ENCODE measurements at regions not wholly inside any gene's neighbourhood (a gene's known extent, or its start where the extent isn't known, plus 50 kb on each side); places are given as distances from the start of the nearest gene placed in this dataset.

- H3K27me3 Mint-ChIP-seq (ENCODE audit: insufficient read depth) = peaks cover 47% of the 10 kb centered on the region
- H3K27ac Mint-ChIP-seq = no peak overlapping the region
- H3K4me3 Mint-ChIP-seq = no peak overlapping the region
- no peak for DNase-seq
- H3K4me1 Mint-ChIP-seq (ENCODE audit: low read depth) = peaks cover 16% of the 10 kb centered on the region
- no peaks in the 10 kb centered on the region for H3K36me3 Mint-ChIP-seq (ENCODE audit: low read depth)
- TF ChIP-seq CTCF (IDR thresholded peaks at IDR 0.05) = no peak
- H3K9me3 Mint-ChIP-seq = no peaks in the 10 kb centered on the region
Observed at GRCh38 chr1:31503570-31503969, 72.7 kb upstream of the TINAGL1 start.

GRCh38 chr1:31504001-31504400 is 72.3 kb upstream of the TINAGL1 start:
- DNase-seq = no peak
- H3K36me3 Mint-ChIP-seq (ENCODE audit: low read depth) = no peaks in the 10 kb centered on the region
- no peak overlapping the region for H3K27ac Mint-ChIP-seq
- H3K9me3 Mint-ChIP-seq = no peaks in the 10 kb centered on the region
- H3K4me1 Mint-ChIP-seq (ENCODE audit: low read depth) = peaks cover 16% of the 10 kb centered on the region
- H3K4me3 Mint-ChIP-seq = no peak overlapping the region
- TF ChIP-seq CTCF (IDR thresholded peaks at IDR 0.05) = no peak
- H3K27me3 Mint-ChIP-seq (ENCODE audit: insufficient read depth) = peaks cover 42% of the 10 kb centered on the region

DNA sequence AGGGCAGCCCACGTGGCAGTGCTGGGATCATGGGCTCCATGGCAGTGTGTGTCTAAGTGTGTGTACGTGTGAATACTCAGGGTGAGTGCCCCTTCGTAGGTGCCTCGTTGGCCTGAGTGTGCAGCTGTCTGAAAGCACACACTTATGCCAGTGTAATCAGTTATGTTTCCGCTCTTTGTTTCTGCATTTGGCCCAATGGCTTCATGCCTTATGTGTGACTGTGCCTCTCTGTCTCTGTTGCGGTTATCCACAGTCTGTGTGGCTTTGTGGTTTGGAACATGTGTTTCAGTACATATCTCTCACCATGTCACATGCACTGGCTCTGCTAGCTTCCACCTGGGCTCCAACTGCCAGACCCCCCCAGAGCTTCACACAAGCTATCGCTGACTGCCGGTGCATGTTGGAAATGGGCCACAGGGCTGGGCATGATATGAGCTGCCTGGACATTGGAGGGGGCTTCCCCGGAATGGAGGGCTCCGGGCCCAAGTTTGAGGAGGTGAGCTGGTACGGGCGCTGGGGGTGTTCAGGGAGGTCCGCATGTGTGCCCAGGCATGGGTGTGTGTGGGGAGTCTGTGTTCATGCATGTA is 70.3 kb upstream of the TINAGL1 start:
- H3K36me3 Mint-ChIP-seq (ENCODE audit: low read depth) = no peaks in the 10 kb centered on the region
- no peak overlapping the region for H3K4me3 Mint-ChIP-seq

DNA sequence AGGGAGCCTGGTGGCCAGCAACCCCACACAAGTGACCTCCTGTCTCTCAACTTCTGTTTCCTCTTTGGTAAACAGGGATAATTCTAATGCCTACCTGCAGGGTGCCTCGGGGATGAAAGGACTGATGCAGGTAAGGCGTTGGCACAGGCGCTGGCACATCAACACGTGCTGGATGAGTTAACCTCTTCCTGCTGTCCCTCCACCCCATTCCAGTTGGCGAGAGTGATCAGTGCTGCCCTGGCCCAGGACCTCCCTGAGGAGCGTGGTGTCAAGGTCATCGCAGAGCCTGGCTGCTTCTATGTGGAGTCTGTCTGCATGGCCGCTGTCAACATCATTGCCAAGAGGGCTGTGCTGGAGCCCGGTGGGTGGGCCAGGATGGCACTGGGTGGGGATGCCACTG is 69.1 kb upstream of the TINAGL1 start:
- peaks cover 16% of the 10 kb centered on the region for H3K4me1 Mint-ChIP-seq (ENCODE audit: low read depth)

More for the DNA sequence above, 70.3 kb upstream of the TINAGL1 start:
- peaks cover 43% of the 10 kb centered on the region for H3K27me3 Mint-ChIP-seq (ENCODE audit: insufficient read depth)
- TF ChIP-seq CTCF (IDR thresholded peaks at IDR 0.05) = no peak
- H3K4me1 Mint-ChIP-seq (ENCODE audit: low read depth) = peaks cover 16% of the 10 kb centered on the region
- peak; percentile 82 for DNase-seq
- H3K27ac Mint-ChIP-seq = no peak overlapping the region
- H3K9me3 Mint-ChIP-seq = no peaks in the 10 kb centered on the region

DNA sequence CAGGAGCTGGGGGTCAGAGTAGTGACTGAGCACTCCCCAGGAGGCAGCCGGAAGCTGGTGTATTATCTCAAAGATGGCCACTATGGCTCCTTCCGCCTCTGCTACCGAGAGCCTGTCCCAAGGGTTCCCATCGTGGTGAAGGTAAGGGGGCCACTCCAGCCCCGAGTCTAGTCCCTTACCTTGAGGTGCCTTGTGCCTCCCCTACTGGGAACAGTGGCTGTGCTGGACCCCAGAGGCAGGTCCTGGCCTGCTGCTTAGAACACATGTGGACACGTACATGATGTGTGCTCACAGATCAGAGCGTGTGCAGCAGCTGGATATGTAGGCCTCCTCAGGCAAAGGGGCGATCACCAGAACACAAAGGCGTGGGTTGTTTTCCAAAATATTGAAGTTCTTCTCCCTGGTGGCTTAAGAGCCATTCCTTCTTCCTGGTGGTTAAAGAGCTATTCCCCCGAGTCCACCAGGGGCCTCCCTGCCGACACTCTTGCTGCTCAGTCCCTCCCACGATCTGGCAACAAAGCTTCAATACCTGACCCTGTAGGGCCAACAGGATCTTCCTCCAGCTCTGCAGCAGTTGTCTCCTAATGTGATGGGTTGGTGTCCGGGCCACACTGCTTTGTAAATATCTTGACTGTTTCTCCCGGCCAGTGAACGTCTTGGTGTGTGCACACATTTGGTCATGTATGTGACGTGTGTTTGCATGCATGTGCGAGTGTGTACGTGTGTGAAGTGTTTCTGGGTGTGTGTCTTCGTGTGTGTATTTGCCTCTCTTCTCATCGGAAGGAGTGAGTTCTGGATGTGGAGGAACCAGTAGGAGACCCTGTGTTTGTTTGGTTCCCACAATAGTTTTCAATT is 68.4 kb upstream of the TINAGL1 start:
- Mint-ChIP-seq H3K27me3 (ENCODE audit: insufficient read depth) (peaks cover 48% of the 10 kb centered on the region), H3K4me3 (no peak overlapping the region), H3K27ac (no peak overlapping the region), H3K9me3 (no peaks in the 10 kb centered on the region), H3K4me1 (ENCODE audit: low read depth) (peaks cover 16% of the 10 kb centered on the region), H3K36me3 (ENCODE audit: low read depth) (no peaks in the 10 kb centered on the region)
- TF ChIP-seq CTCF (IDR thresholded peaks at IDR 0.05) = no peak
- DNase-seq = no peak

More for the DNA sequence above, 69.1 kb upstream of the TINAGL1 start:
- no peak for TF ChIP-seq CTCF (IDR thresholded peaks at IDR 0.05)
- H3K4me3 Mint-ChIP-seq = no peak overlapping the region
- no peaks in the 10 kb centered on the region for H3K9me3 Mint-ChIP-seq
- peaks cover 43% of the 10 kb centered on the region for H3K27me3 Mint-ChIP-seq (ENCODE audit: insufficient read depth)
- no peak for DNase-seq
- no peaks in the 10 kb centered on the region for H3K36me3 Mint-ChIP-seq (ENCODE audit: low read depth)
- H3K27ac Mint-ChIP-seq = no peak overlapping the region

All from HFFc6 (cell line).